GM23338 (cell line): ENCODE measurements at regions not wholly inside any gene's neighbourhood (a gene's known extent, or its start where the extent isn't known, plus 50 kb on each side); places are given as distances from the start of the nearest gene placed in this dataset.

Experiments used
- ATAC-seq: fragments of 200-7000 bp; cut with Tn5 transposase; 3 replicates; pipeline ENCODE4 v1.9.1; 2020
- DNase-seq: peaks from one replicate; pipeline ENCODE4 v3.0.0-alpha.2; 2015; ENCODE audit warnings: low spot score
- H2AFZ ChIP-seq: fragments of 200-600 bp; sonication (generic); 2 replicates; pipeline ENCODE4 v1.8.0; 2016; ENCODE audit warnings: antibody characterized with exemption, mild to moderate bottlenecking, moderate library complexity
- H3F3A ChIP-seq: fragments of 200-600 bp; sonication (generic); replicated peaks from 2 replicates; pipeline ENCODE4 v1.8.0; 2017; ENCODE audit warnings: antibody characterized with exemption, mixed run types, low read depth
- H3K27ac ChIP-seq: fragments of 200-600 bp; sonication (generic); 2 replicates; pipeline ENCODE4 v1.6.1; 2016; ENCODE audit warnings: low read depth
- H3K27me3 ChIP-seq: fragments of 200-600 bp; sonication (generic); 2 replicates; pipeline ENCODE4 v1.8.0; 2016; ENCODE audit warnings: mild to moderate bottlenecking, mixed run types, moderate library complexity; ENCODE audit not compliant: insufficient read depth
- H3K36me3 ChIP-seq: fragments of 200-600 bp; sonication (generic); 2 replicates; pipeline ENCODE4 v1.8.0; 2016; ENCODE audit warnings: mild to moderate bottlenecking; ENCODE audit not compliant: insufficient read depth
- H3K4me1 ChIP-seq: fragments of 200-600 bp; sonication (generic); 2 replicates; pipeline ENCODE4 v1.8.0; 2016; ENCODE audit warnings: mild to moderate bottlenecking, moderate library complexity; ENCODE audit not compliant: insufficient read depth
- H3K4me2 ChIP-seq: fragments of 200-600 bp; sonication (generic); 2 replicates; pipeline ENCODE4 v1.7.1; 2017; ENCODE audit warnings: mixed run types
- H3K4me3 ChIP-seq: fragments of 200-600 bp; sonication (generic); 2 replicates; pipeline ENCODE4 v1.6.1; 2016; ENCODE audit warnings: mixed run types
- H3K79me2 ChIP-seq: fragments of 200-600 bp; sonication (generic); replicated peaks from 2 replicates; pipeline ENCODE4 v1.8.0; 2017; ENCODE audit warnings: mild to moderate bottlenecking; ENCODE audit not compliant: insufficient read depth
- H3K9me2 ChIP-seq: fragments of 200-600 bp; sonication (generic); 2 replicates; pipeline ENCODE4 v1.8.0; 2017; ENCODE audit not compliant: insufficient read depth
- H4K20me1 ChIP-seq: fragments of 200-600 bp; sonication (generic); replicated peaks from 2 replicates; pipeline ENCODE4 v1.8.0; 2017; ENCODE audit warnings: mild to moderate bottlenecking; ENCODE audit not compliant: insufficient read depth
- H3K27ac Mint-ChIP-seq: 2 replicates; pipeline ENCODE4 v1.8.0; 2020; ENCODE audit warnings: inconsistent platforms, mild to moderate bottlenecking, moderate library complexity, mixed read lengths
- H3K27me3 Mint-ChIP-seq: 3 replicates; pipeline ENCODE4 v1.8.0; 2022; ENCODE audit warnings: low read depth, mild to moderate bottlenecking, moderate library complexity, mixed read lengths, inconsistent platforms; ENCODE audit not compliant: insufficient read depth, poor library complexity
- H3K36me3 Mint-ChIP-seq: 3 replicates; pipeline ENCODE4 v1.8.0; 2021; ENCODE audit warnings: low read depth, mild to moderate bottlenecking, inconsistent platforms, moderate library complexity, mixed read lengths
- H3K4me1 Mint-ChIP-seq: 3 replicates; pipeline ENCODE4 v1.8.0; 2020; ENCODE audit warnings: mild to moderate bottlenecking, inconsistent platforms, mixed read lengths
- H3K4me3 Mint-ChIP-seq: 3 replicates; pipeline ENCODE4 v1.8.0; 2021; ENCODE audit warnings: moderate library complexity, mild to moderate bottlenecking, inconsistent platforms, mixed read lengths
- H3K9me3 Mint-ChIP-seq: 3 replicates; pipeline ENCODE4 v1.8.0; 2020; ENCODE audit warnings: moderate library complexity, mild to moderate bottlenecking, inconsistent platforms, mixed read lengths
- CREB1 ChIP-seq: fragments of 250-450 bp; sonication (Bioruptor Pico); IDR thresholded peaks from 2 replicates; pipeline ENCODE4 v1.5.0; 2020; ENCODE audit warnings: low read depth, mild to moderate bottlenecking, moderate library complexity
- CTCF ChIP-seq, 2 experiments: fragments of 200-600 bp in 1 of 2; sonication (generic) in 1 of 2; conservative IDR thresholded peaks; 2 replicates each; pipeline versions ENCODE4 v1.5.1 to v1.6.1; 2016 to 2017; ENCODE audit warnings: antibody characterized with exemption in 2 of 2, low read depth in 2 of 2, mild to moderate bottlenecking in 2 of 2, moderate library complexity in 1 of 2
- EZH2 ChIP-seq: fragments of 200-600 bp; sonication (generic); IDR thresholded peaks from one replicate; pipeline ENCODE4 v1.8.0; 2017; ENCODE audit warnings: antibody characterized with exemption, mild to moderate bottlenecking, low read depth; ENCODE audit not compliant: unreplicated experiment
- EZH2phosphoT487 ChIP-seq: fragments of 200-600 bp; sonication (generic); IDR thresholded peaks from one replicate; pipeline ENCODE4 v1.8.1; 2018; ENCODE audit warnings: antibody characterized with exemption; ENCODE audit not compliant: unreplicated experiment
- JUNB ChIP-seq: IDR thresholded peaks from one replicate; pipeline ENCODE4 v1.6.1; 2016; ENCODE audit warnings: antibody characterized with exemption; ENCODE audit not compliant: unreplicated experiment
- NANOG ChIP-seq: IDR thresholded peaks from 2 replicates; pipeline ENCODE4 v1.6.1; 2016; ENCODE audit warnings: antibody characterized with exemption, borderline replicate concordance
- POLR2AphosphoS5 ChIP-seq: IDR thresholded peaks from 2 replicates; pipeline ENCODE4 v1.6.1; 2016; ENCODE audit warnings: antibody characterized with exemption, low read depth
- STAT1 ChIP-seq: IDR thresholded peaks from one replicate; pipeline ENCODE4 v1.6.1; 2016; ENCODE audit warnings: antibody characterized with exemption; ENCODE audit not compliant: unreplicated experiment
- ZNF114 ChIP-seq: fragments of 250-450 bp; sonication (Bioruptor Pico); IDR thresholded peaks from 2 replicates; pipeline ENCODE4 v1.5.0; 2020; ENCODE audit warnings: mild to moderate bottlenecking, moderate library complexity
- ZNF331 ChIP-seq: fragments of 250-450 bp; sonication (Bioruptor Pico); IDR thresholded peaks from 2 replicates; pipeline ENCODE4 v1.5.0; 2020; ENCODE audit warnings: low read depth, mild to moderate bottlenecking, moderate library complexity
- TF ChIP-seq, protein P1 (sequence below): IDR thresholded peaks from one replicate; pipeline ENCODE4 v1.6.1; 2018; ENCODE audit warnings: antibody characterized with exemption; ENCODE audit not compliant: unreplicated experiment

DNA sequence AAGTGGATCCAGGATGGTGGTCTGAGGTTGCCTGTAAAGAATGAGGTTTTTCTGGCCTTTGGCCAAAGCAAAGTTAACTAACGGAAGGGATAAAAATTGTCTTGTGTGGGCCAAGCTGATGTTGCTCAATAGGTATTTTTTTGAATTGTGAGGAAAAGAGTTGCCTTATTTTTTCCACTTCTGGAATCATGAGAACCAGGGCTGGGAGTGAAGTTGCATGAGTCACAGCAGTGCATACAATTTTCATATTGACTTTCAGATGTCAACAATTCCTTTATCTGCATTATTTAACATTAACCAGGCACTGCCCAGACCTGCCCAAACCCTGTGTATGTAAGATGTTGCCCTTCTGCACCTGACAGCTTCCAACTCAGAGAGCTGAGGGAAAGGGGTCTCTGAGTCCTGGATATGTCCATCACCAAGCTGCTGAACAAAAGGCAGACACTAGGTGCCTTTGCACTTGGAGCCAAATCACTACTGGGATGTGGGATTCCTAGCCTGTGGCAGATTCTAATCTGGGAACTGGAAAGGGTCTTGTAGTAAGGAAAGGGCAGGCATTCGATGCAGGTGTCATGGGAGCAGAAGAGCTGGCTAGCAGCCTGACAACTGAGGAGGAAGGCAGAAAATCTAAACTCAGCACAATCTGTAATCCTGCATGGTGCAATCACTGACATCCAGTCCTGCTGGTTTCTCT is 52.3 kb upstream of the SLC35B4 start:
- H2AFZ ChIP-seq = no peak overlapping the region
- DNase-seq (no peak), ATAC-seq (no peak)
- H3K9me2 ChIP-seq = peaks cover 10% of the 10 kb centered on the region; the same call in 1 of the 2 replicates
- no peaks in the 10 kb centered on the region for H3K36me3 ChIP-seq
- no peak overlapping the region for H3K27ac Mint-ChIP-seq
- no peaks in the 10 kb centered on the region for H4K20me1 ChIP-seq
- no peaks in the 10 kb centered on the region for H3K79me2 ChIP-seq
- no peak overlapping the region for H3K4me3 ChIP-seq
- no peak overlapping the region for H3K27ac ChIP-seq
- H3K4me1 Mint-ChIP-seq = no peaks in the 10 kb centered on the region
- TF ChIP-seq ZNF114 = no peak
- TF ChIP-seq CREB1 (CRISPR knock-in tag) = no peak
- H3K27me3 Mint-ChIP-seq = no peaks in the 10 kb centered on the region
- H3K27me3 ChIP-seq = no peaks in the 10 kb centered on the region
- no peak overlapping the region for H3K4me2 ChIP-seq
- no peaks in the 10 kb centered on the region for H3K36me3 Mint-ChIP-seq
- H3K4me3 Mint-ChIP-seq = no peak overlapping the region
- H3K4me1 ChIP-seq = no peaks in the 10 kb centered on the region
- H3K9me3 Mint-ChIP-seq = no peaks in the 10 kb centered on the region
- no peaks in the 10 kb centered on the region for H3F3A ChIP-seq

- Histone ChIP-seq H3K79me2 (no peaks in the 10 kb centered on the region), H2AFZ (no peak overlapping the region), H3K27me3 (no peaks in the 10 kb centered on the region), H3F3A (no peaks in the 10 kb centered on the region), H3K27ac (no peak overlapping the region), H3K4me1 (no peaks in the 10 kb centered on the region), H3K9me2 (peaks cover 12% of the 10 kb centered on the region; the same call in 1 of the 2 replicates), H3K4me3 (no peak overlapping the region), H3K36me3 (no peaks in the 10 kb centered on the region), H3K4me2 (no peak overlapping the region), H4K20me1 (no peaks in the 10 kb centered on the region)
- H3K9me3 Mint-ChIP-seq = no peaks in the 10 kb centered on the region
- ATAC-seq (no peak), DNase-seq (no peak)
- no peaks in the 10 kb centered on the region for H3K4me1 Mint-ChIP-seq
- H3K4me3 Mint-ChIP-seq = no peak overlapping the region
- H3K27me3 Mint-ChIP-seq = no peaks in the 10 kb centered on the region
- TF ChIP-seq, protein P1, sequence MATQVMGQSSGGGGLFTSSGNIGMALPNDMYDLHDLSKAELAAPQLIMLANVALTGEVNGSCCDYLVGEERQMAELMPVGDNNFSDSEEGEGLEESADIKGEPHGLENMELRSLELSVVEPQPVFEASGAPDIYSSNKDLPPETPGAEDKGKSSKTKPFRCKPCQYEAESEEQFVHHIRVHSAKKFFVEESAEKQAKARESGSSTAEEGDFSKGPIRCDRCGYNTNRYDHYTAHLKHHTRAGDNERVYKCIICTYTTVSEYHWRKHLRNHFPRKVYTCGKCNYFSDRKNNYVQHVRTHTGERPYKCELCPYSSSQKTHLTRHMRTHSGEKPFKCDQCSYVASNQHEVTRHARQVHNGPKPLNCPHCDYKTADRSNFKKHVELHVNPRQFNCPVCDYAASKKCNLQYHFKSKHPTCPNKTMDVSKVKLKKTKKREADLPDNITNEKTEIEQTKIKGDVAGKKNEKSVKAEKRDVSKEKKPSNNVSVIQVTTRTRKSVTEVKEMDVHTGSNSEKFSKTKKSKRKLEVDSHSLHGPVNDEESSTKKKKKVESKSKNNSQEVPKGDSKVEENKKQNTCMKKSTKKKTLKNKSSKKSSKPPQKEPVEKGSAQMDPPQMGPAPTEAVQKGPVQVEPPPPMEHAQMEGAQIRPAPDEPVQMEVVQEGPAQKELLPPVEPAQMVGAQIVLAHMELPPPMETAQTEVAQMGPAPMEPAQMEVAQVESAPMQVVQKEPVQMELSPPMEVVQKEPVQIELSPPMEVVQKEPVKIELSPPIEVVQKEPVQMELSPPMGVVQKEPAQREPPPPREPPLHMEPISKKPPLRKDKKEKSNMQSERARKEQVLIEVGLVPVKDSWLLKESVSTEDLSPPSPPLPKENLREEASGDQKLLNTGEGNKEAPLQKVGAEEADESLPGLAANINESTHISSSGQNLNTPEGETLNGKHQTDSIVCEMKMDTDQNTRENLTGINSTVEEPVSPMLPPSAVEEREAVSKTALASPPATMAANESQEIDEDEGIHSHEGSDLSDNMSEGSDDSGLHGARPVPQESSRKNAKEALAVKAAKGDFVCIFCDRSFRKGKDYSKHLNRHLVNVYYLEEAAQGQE = no peak
- TF ChIP-seq EZH2 = no peak
- no peak for TF ChIP-seq ZNF331 (CRISPR knock-in tag)
- no peak for TF ChIP-seq CTCF (conservative IDR thresholded peaks at IDR 0.05; ENCODE audit: low read depth in 2 of 2)
- no peak for TF ChIP-seq EZH2phosphoT487
- TF ChIP-seq NANOG = no peak
- TF ChIP-seq JUNB = no peak
- no peak for TF ChIP-seq CREB1 (CRISPR knock-in tag)
- TF ChIP-seq STAT1 = no peak
- TF ChIP-seq POLR2AphosphoS5 = no peak
- H3K36me3 Mint-ChIP-seq = no peaks in the 10 kb centered on the region
- no peak overlapping the region for H3K27ac Mint-ChIP-seq
Measured at GRCh38 chr7:134367956-134368749, 51.4 kb upstream of the SLC35B4 start.
